Stimulated activated CD8-positive, alpha-beta memory T cell treated with anti-CD3 and anti-CD28 coated beads, Interleukin-15, amount 100 ng/mL, for 1 hour (primary cell): ENCODE measurements at regions not wholly inside any gene's neighbourhood (a gene's known extent, or its start where the extent isn't known, plus 50 kb on each side); places are given as distances from the start of the nearest gene placed in this dataset.

Experiments
- DNase-seq: peaks from one replicate; pipeline ENCODE4 v3.0.0-alpha.2; 2020; ENCODE audit warnings: low read depth

- DNase-seq = no peak
Measured at GRCh38 chr3:139281096-139281495, 62.7 kb upstream of the MRPS22 start.

GRCh38 chr3:139281522-139282196 lies 62.2 kb upstream of the MRPS22 start:
- no peak for DNase-seq

GRCh38 chr3:139283301-139283700 lies 60.5 kb upstream of the MRPS22 start:
- DNase-seq = no peak

- no peak for DNase-seq
Measured at GRCh38 chr3:139284221-139284620, 59.6 kb upstream of the MRPS22 start.

GRCh38 chr3:139285691-139286090 lies 58.1 kb upstream of the MRPS22 start:
- DNase-seq = no peak

- DNase-seq = no peak
Measured at GRCh38 chr3:139286241-139286640, 57.6 kb upstream of the MRPS22 start.

- no peak for DNase-seq
Measured at GRCh38 chr3:139286825-139287224, 57.0 kb upstream of the MRPS22 start.

GRCh38 chr3:139287557-139287956 lies 56.3 kb upstream of the MRPS22 start:
- DNase-seq = no peak

GRCh38 chr3:139288266-139288821 lies 55.5 kb upstream of the MRPS22 start:
- DNase-seq = no peak

GRCh38 chr3:139289860-139290524 lies 53.8 kb upstream of the MRPS22 start:
- DNase-seq = no peak

- no peak for DNase-seq
Measured at GRCh38 chr3:139291276-139292051, 52.4 kb upstream of the MRPS22 start.

- DNase-seq = no peak
Measured at GRCh38 chr3:139292192-139292591, 51.6 kb upstream of the MRPS22 start.

GRCh38 chr3:139292711-139293664 lies 50.8 kb upstream of the MRPS22 start:
- no peak for DNase-seq

GRCh38 chr3:139293665-139294023 lies 50.2 kb upstream of the MRPS22 start:
- no peak for DNase-seq
